ENCODE measurements at regions not wholly inside any gene's neighbourhood (a gene's known extent, or its start where the extent isn't known, plus 50 kb on each side); places are given as distances from the start of the nearest gene placed in this dataset.

- no peak for TF ChIP-seq POLR2A (IDR thresholded peaks at IDR 0.05)
- no peak for TF ChIP-seq CTCF (IDR thresholded peaks at IDR 0.05)
Measured at GRCh38 chr10:83580373-83581012, 558.8 kb upstream of the GHITM start.

Measured in vagina (tissue), 2 donors.